Peyer's patch (tissue), 4 donors: ENCODE measurements at regions not wholly inside any gene's neighbourhood (a gene's known extent, or its start where the extent isn't known, plus 50 kb on each side); places are given as distances from the start of the nearest gene placed in this dataset.

Source experiments
- DNase-seq, 3 donors: peaks; one replicate each; pipeline ENCODE4 v3.0.0-alpha.2; 2017 to 2019
- H3K27ac ChIP-seq, 4 donors: fragments of 200-600 bp; sonication (generic); one replicate each; pipeline ENCODE4 v1.5.1; 2016 to 2019
- H3K27me3 ChIP-seq, 2 donors: fragments of 200-600 bp; sonication (generic); one replicate each; pipeline ENCODE4 v1.5.1; 2019
- H3K36me3 ChIP-seq, 3 donors: fragments of 200-600 bp; sonication (generic); one replicate each; pipeline ENCODE4 v1.5.1; 2016 to 2019
- H3K4me1 ChIP-seq, 4 donors: fragments of 200-600 bp; sonication (generic); one replicate each; pipeline ENCODE4 v1.5.1; 2016 to 2019
- H3K4me3 ChIP-seq, 4 donors: fragments of 200-600 bp; sonication (generic); 1 replicate in 3 of 4; 2 replicates in 1 of 4; pipeline ENCODE4 v1.5.1; 2016 to 2019; ENCODE audit warnings: mild to moderate bottlenecking in 1 of 4
- H3K9me3 ChIP-seq, 4 donors: fragments of 200-600 bp; sonication (generic); one replicate each; pipeline ENCODE4 v1.5.1; 2016 to 2019; ENCODE audit warnings: mild to moderate bottlenecking in 1 of 4
- POLR2A ChIP-seq, 2 donors: fragments of 450-650 bp; IDR thresholded peaks; one replicate each; pipeline ENCODE4 v1.5.1; 2017; ENCODE audit warnings: antibody characterized with exemption in 2 of 2, mild to moderate bottlenecking in 2 of 2, moderate library complexity in 2 of 2
- TF ChIP-seq, protein P1 (sequence below), 6 experiments: fragments of 450-650 bp in 4 of 6; fragments of 200-600 bp in 2 of 6; sonication (generic) in 1 of 6; IDR thresholded peaks; one replicate each; pipeline ENCODE4 v1.5.1; 2017 to 2019; ENCODE audit warnings: antibody characterized with exemption in 6 of 6, mild to moderate bottlenecking in 3 of 6, moderate library complexity in 1 of 6

DNA sequence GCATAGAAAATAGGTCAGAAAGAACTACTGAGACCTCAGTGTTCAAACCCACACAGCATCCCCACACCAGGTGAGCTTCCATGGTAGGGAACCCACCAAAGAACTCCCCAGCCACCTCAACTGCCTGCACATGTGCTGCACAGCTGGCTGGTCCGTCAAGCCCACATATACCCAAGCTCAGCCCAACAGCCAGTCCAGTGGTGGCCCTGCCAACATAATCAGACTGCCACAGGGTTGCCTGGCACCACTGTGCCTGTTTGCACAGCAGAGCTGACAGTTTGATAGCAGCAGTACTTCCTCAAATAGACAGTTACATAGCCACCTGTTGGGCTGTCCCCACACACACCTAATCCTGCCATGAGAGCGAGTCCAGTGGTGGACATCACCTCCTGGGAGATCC is 283.3 kb upstream of the PRMT6 start:
- Histone ChIP-seq H3K4me1 (no peaks in the 10 kb centered on the region), H3K4me3 (no peak overlapping the region), H3K27me3 (no peaks in the 10 kb centered on the region), H3K27ac (no peak overlapping the region), H3K36me3 (no peaks in the 10 kb centered on the region), H3K9me3 (peaks cover 0 to 5% (median 0%) of the 10 kb centered on the region in 4 donors)
- no peak for TF ChIP-seq POLR2A (IDR thresholded peaks at IDR 0.05)
- TF ChIP-seq, protein P1, sequence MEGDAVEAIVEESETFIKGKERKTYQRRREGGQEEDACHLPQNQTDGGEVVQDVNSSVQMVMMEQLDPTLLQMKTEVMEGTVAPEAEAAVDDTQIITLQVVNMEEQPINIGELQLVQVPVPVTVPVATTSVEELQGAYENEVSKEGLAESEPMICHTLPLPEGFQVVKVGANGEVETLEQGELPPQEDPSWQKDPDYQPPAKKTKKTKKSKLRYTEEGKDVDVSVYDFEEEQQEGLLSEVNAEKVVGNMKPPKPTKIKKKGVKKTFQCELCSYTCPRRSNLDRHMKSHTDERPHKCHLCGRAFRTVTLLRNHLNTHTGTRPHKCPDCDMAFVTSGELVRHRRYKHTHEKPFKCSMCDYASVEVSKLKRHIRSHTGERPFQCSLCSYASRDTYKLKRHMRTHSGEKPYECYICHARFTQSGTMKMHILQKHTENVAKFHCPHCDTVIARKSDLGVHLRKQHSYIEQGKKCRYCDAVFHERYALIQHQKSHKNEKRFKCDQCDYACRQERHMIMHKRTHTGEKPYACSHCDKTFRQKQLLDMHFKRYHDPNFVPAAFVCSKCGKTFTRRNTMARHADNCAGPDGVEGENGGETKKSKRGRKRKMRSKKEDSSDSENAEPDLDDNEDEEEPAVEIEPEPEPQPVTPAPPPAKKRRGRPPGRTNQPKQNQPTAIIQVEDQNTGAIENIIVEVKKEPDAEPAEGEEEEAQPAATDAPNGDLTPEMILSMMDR (IDR thresholded peaks at IDR 0.05), result no peak
- DNase-seq, result no peak

- Histone ChIP-seq H3K27me3 (no peaks in the 10 kb centered on the region), H3K27ac (no peak overlapping the region), H3K4me1 (no peaks in the 10 kb centered on the region), H3K9me3 (no peaks in the 10 kb centered on the region), H3K36me3 (no peaks in the 10 kb centered on the region), H3K4me3 (no peak overlapping the region)
- TF ChIP-seq POLR2A (IDR thresholded peaks at IDR 0.05), result no peak
- TF ChIP-seq, protein P1 (IDR thresholded peaks at IDR 0.05), result no peak
- no peak for DNase-seq
Observed at GRCh38 chr1:106780066-106780465, 276.4 kb upstream of the PRMT6 start.

DNA sequence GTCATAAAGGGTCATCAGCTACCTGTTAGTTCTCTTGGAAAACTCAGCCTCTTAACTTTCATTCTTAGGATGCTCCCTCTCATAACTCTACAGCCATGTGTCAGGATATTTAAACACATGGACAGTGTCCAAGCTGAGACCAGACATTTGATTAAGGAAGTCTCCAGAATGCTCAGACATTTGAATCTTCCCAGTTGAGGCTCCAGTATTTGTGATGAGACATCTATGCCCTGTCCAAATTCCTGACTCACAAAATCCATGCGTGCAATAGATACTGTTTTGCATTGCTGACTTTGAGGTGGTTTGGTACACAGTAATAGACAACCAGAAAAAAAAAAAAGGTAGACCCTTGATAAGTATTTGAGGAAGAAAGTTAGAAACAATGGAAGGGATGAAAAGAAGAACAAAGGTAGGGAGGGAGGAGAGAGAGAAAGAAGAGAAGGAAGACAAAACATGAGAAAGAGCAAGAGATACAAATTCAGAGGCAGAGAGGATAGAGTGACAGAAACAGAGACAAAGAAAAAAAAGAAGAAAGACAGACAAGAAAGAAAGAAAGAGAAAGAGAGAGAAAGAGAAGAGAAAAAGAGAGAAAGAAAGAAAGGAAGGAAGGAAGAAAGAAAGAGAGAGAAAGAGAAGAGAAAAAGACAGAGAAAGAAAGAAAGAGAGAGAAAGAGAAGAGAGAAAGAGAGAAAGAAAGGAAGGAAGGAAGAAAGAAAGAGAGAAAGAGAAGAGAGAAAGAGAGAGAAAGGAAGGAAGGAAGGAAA is 275.5 kb upstream of the PRMT6 start:
- no peaks in the 10 kb centered on the region for H3K36me3 ChIP-seq
- TF ChIP-seq, protein P1 (IDR thresholded peaks at IDR 0.05), result no peak
- no peak for TF ChIP-seq POLR2A (IDR thresholded peaks at IDR 0.05)
- H3K4me3 ChIP-seq, result no peak overlapping the region
- H3K27me3 ChIP-seq, result no peaks in the 10 kb centered on the region
- no peaks in the 10 kb centered on the region for H3K4me1 ChIP-seq
- H3K27ac ChIP-seq, result no peak overlapping the region
- H3K9me3 ChIP-seq, result no peaks in the 10 kb centered on the region
- DNase-seq, result no peak

DNA sequence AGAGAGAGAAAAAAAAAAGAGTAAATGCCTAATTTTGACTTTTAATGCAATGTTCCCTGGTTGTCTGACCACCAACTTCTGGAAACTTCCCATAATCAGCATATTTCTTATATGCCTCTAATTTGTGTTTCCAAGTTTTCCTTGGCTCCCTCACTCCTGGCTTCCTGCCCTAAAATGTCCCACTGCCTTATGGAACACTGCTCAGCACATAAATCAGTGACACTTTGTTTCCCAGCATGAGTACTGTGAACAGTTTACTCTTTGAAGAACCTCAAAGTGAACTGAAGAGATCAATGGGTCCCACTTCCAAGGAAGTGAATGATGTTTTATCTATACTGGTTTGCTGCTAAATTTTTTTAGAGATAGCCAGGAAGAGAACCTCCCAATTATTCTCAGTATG is 271.3 kb upstream of the PRMT6 start:
- DNase-seq, result no peak
- Histone ChIP-seq H3K27me3 (no peaks in the 10 kb centered on the region), H3K4me3 (no peak overlapping the region), H3K27ac (no peak overlapping the region), H3K4me1 (no peaks in the 10 kb centered on the region), H3K9me3 (no peaks in the 10 kb centered on the region), H3K36me3 (no peaks in the 10 kb centered on the region)
- TF ChIP-seq, protein P1 (IDR thresholded peaks at IDR 0.05), result no peak
- TF ChIP-seq POLR2A (IDR thresholded peaks at IDR 0.05), result no peak

DNA sequence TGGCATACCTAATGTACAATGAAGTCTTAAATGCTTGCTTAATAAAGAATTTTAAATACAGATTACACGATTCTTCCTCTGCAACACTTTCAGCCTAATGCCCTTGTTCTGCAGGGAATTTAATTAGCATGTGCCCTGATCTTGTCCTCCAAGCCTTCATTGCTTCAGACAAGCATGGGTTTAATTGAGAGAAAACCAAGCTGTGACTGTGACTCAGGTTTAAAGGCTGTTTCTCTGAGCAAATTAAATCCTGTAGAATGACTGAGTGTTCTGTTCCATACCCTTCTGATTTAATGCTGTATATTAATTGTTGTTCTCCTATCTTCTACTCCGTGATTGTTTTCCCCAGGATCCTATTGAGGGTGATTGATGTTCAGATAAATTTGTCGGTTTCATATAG is 269.0 kb upstream of the PRMT6 start:
- H3K36me3 ChIP-seq, result no peaks in the 10 kb centered on the region
- no peak for TF ChIP-seq POLR2A (IDR thresholded peaks at IDR 0.05)
- TF ChIP-seq, protein P1 (IDR thresholded peaks at IDR 0.05), result no peak
- no peak overlapping the region for H3K27ac ChIP-seq
- H3K9me3 ChIP-seq, result no peaks in the 10 kb centered on the region
- no peak for DNase-seq
- no peaks in the 10 kb centered on the region for H3K4me1 ChIP-seq
- H3K27me3 ChIP-seq, result no peaks in the 10 kb centered on the region
- no peak overlapping the region for H3K4me3 ChIP-seq
